Hematopoietic multipotent progenitor cell treated with erythropoietin and hydrocortisone succinate and interleukin-3 and kit ligand, for 6 days (in vitro differentiated cells): ENCODE measurements at regions not wholly inside any gene's neighbourhood (a gene's known extent, or its start where the extent isn't known, plus 50 kb on each side); places are given as distances from the start of the nearest gene placed in this dataset.

ENCODE experiments used
- DNase-seq: peaks from one replicate; pipeline ENCODE4 v3.0.0-alpha.2; 2015

- DNase-seq: no peak
Measured at GRCh38 chr3:132892956-132893355, 145.2 kb upstream of the TMEM108 start.

GRCh38 chr3:132881756-132882409, 156.3 kb upstream of the TMEM108 start:
- no peak for DNase-seq

GRCh38 chr3:132880986-132881385, 157.2 kb upstream of the TMEM108 start:
- no peak for DNase-seq

DNA sequence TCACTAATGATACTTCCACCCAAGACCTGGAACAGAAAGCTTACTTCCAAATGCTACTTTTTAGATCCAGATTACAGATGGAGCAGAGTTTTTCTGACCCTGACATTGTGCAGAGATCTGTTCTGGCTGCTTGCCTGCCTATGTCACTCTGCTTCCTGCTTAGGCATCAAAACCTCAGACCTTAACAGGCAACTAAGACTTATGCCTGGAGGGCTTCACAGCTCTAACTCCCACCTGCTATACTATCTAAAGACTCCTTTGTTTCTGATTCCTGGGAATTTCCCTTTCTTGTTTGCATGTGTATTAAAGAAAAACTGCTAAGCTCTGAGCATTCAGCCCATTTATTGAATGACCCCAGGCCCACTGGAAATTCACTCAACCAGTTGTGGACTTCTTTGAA, 157.4 kb upstream of the NPHP3 start:
- DNase-seq: no peak

GRCh38 chr3:132874701-132875100, 152.5 kb upstream of the NPHP3 start:
- DNase-seq: no peak

DNA sequence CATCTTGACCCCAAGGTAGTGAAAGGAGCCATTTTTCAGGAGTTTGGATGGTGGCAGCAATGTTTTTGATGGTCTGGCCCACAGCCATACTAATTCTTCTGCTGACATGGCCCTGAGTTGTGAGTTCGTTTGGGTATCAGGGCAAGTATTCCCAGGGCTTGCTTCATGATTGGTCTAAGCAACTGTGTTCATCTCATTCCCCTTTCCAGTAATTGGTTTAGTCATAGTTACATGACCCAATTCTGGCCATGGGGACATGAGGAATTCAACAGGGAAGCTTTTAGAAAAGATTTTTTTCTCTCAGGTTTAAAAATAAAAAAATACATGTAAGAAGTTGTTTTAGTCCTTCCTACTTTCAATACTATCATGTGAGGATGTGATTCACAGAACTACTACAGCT, 150.5 kb upstream of the NPHP3 start:
- no peak for DNase-seq

- DNase-seq: no peak
Measured at GRCh38 chr3:132871956-132872355, 149.7 kb upstream of the NPHP3 start.

DNA sequence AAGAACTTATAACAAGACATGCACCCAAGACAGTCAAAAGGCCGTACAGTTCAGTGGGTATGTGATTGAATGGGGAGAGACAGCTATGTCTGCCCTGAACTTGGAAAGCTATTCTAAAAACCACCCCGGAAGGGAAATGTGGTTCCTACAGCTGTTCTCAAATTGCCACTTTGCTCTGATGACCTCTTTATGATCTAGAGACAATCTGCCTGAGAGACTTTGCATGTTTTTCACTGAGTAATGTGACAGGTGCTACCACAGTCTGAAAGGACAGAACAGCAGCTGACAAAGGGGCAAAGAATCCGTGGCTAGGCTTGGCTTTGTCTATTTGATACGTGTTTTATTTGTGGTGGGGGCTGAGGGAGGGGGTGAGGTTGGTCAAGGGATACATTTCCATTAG, 148.3 kb upstream of the NPHP3 start:
- DNase-seq: no peak

GRCh38 chr3:132867956-132868355, 145.7 kb upstream of the NPHP3 start:
- DNase-seq: no peak

DNA sequence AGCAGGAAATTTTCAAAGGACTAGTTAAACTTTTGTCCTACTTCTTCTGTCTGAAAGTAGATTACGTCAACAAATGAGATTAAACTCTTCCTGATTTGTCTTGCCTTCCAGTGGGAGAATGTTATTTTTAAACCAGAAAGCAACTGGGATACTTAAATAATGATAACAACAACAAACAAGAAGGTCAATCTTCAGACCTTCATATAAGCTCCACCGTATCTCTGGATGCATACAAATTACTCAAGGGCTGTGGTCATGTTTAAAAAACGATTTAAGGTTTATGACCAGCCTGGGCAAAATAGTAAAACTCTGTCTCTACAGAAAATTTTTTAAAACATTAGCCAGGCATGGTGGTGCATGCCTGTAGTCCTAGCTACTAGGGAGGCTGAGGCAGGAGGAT, 145.3 kb upstream of the NPHP3 start:
- DNase-seq: no peak

DNA sequence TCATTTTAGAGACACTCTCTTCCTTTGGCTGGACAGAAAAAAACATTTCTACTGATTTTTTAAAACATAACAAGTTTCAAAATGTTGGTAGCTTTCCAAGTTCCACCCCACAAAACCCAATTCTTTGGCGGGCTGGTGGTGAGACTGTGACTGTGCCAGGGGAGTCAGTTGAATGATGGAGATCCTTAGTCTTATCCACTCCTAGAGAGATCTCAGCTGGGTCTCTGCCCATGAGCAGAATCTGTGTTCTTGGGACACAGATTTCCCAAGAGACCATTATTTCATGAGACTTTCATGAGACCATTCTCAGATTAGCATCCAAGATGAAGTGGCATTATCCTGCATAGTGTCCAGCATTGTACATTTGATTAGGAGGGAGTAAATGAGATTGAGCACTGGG, 135.1 kb upstream of the NPHP3 start:
- DNase-seq: no peak

DNA sequence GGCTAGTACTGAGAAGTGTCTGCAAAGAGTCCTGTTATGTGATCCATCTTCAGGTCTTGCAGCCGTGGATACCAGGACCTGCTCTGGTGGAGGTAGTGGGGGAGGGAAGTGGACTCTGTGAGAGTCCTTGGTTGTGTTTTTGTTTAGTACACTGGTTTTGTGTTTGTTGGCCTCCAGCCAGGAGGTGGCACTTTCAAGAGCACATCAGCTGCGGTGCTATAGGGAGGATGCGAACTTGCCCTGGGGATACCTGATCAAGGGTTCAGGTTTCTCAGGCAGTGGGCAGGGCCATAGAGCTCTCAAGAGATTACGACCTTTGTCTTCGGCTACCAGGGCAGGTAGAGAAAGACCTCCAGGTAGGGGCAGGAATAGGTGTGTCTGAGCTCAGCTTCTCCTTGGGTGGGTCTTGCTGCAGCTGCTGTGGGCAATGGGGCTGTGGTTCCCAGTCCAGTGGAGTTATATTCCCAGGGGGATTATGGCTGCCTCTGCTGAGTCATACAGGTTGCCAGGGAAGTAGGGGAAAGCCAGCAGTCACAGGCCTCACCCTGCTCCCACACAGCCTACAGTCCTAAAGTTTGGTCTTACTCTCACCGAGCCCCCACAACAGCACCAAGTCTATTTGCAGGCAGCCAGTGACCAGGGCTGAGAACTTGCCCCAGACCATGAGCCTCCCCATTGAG, 132.8 kb upstream of the NPHP3 start:
- no peak for DNase-seq

DNA sequence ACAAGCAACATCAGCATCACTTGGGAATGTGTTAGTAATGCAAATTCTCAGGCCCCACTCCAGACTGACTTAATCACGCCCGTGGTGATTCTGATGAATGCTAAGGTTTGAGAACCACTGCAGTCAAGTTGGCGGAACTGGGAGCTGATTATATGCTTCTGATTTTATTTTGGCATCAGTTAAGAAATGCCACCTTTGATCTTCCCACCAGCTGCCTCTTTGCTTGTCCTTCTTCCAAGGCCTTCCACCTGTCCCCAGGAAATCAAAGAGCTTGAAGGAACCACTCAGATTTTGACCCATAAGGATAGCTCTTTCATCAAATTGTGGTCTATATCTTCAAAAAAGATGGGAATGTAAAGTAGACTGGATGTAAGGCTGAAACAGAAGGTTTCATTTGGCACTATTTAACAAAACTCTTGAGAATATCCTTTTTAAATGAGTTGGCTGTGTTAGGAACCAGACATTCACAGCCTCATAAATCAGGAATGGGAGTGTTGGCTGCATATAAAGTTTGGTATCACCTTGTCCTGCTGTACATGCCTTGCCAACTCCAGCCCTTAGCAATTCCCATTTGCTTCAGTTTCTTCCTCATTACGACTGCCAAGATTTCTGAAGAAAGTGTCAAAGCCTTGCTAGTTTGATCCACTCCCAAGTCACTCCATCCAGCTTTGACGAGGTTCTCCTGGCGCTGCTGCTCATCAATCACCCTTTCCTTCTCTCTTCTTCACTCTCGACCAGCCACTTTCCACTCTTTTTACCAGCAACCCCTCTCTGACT, 125.8 kb upstream of the NPHP3 start:
- DNase-seq: no peak

GRCh38 chr3:132843851-132844553, 121.8 kb upstream of the NPHP3 start:
- no peak for DNase-seq

DNA sequence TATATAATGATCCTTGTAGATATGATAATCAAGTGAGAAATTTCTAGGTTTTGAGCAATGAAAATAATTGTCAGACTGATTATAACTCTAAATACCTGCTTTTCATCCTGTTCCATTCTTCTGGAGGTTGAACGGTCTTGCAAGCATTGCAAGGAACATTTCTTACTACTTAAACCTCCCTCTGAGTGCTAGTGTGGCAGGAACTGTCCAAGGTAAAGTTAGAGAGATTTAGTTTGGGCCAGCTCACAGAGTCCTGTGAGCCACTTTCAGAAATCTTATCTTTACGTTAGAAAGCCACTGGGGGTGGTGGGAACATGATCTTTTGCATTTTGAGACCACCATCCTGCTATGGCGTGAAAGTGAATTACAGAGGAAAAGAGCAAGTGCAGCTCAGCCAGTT, 121.1 kb upstream of the NPHP3 start:
- no peak for DNase-seq

GRCh38 chr3:132841621-132842020, 119.4 kb upstream of the NPHP3 start:
- DNase-seq: no peak

- no peak for DNase-seq
Measured at GRCh38 chr3:132840201-132840700, 118.0 kb upstream of the NPHP3 start.

GRCh38 chr3:132838477-132838876, 116.3 kb upstream of the NPHP3 start:
- no peak for DNase-seq

DNA sequence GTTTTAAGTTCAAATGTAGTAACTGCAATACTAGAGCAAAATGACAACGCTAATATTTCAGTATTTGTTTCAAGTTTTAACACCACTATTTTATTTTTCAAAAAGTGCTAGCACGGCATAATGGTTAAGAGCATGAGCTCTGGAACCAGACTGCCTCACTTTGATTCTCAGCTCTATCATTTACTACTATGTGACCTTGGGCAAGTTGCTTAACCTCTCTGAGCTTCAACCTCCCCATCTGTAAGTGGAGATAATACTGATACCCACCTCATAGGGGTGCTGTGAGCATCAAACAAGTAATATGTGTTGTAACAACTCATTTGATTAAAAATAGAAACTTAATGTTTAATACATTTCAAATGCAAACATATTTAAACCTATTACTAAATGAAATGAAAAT, 115.4 kb upstream of the NPHP3 start:
- DNase-seq: no peak

GRCh38 chr3:132834356-132834755, 112.1 kb upstream of the NPHP3 start:
- no peak for DNase-seq

GRCh38 chr3:132829101-132829500, 106.9 kb upstream of the NPHP3 start:
- no peak for DNase-seq

DNA sequence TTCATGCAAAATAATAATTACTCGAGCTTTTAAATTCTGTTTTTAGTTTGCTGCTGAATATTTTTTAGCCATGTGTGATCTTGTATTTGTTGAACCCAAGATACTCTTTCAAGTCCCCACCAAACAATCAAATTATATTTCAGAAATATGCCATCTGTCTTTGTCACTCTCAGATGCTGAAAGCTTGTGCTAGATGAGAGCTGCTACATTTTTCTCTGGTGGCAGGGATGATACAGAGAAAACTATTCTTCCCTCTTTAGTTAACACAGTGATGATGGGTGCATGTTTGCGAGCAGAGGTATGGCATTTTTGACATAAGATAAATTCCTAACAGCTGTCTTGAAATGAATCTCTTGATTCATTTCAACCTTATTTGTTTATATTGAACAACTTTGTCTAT, 100.6 kb upstream of the NPHP3 start:
- no peak for DNase-seq

GRCh38 chr3:132822266-132822665, 100.1 kb upstream of the NPHP3 start:
- no peak for DNase-seq
